Right atrium auricular region (tissue), 2 donors: ENCODE measurements at regions not wholly inside any gene's neighbourhood (a gene's known extent, or its start where the extent isn't known, plus 50 kb on each side); places are given as distances from the start of the nearest gene placed in this dataset.

Experiments
- DNase-seq: peaks from one replicate; pipeline ENCODE4 v3.0.0-alpha.2; 2019; ENCODE audit warnings: low spot score
- H3K27ac ChIP-seq, 2 donors: fragments of 200-600 bp; sonication (generic); 1 replicate in 1 of 2; 2 replicates in 1 of 2; pipeline ENCODE4 v1.5.1; 2016 to 2019
- H3K27me3 ChIP-seq, 2 donors: fragments of 200-600 bp; sonication (generic); one replicate each; pipeline versions ENCODE4 v1.5.1 to v1.6.0; 2017 to 2019
- H3K36me3 ChIP-seq: fragments of 200-600 bp; sonication (generic); one replicate; pipeline ENCODE4 v1.5.1; 2016
- H3K4me1 ChIP-seq, 2 donors: fragments of 200-600 bp; sonication (generic); one replicate each; pipeline versions ENCODE4 v1.5.1 to v1.6.0; 2017 to 2019
- H3K4me3 ChIP-seq, 2 donors: fragments of 200-600 bp; sonication (generic); 1 replicate in 1 of 2; 2 replicates in 1 of 2; pipeline ENCODE4 v1.5.1; 2017 to 2019; ENCODE audit warnings: mild to moderate bottlenecking in 1 of 2, moderate library complexity in 1 of 2
- H3K9me3 ChIP-seq, 2 donors: fragments of 200-600 bp; sonication (generic); one replicate each; pipeline ENCODE4 v1.5.1; 2019
- TF ChIP-seq, protein P1 (sequence below), 2 donors: fragments of 200-600 bp; sonication (generic); IDR thresholded peaks; one replicate each; pipeline ENCODE4 v1.5.1; 2019; ENCODE audit warnings: antibody characterized with exemption in 2 of 2

DNA sequence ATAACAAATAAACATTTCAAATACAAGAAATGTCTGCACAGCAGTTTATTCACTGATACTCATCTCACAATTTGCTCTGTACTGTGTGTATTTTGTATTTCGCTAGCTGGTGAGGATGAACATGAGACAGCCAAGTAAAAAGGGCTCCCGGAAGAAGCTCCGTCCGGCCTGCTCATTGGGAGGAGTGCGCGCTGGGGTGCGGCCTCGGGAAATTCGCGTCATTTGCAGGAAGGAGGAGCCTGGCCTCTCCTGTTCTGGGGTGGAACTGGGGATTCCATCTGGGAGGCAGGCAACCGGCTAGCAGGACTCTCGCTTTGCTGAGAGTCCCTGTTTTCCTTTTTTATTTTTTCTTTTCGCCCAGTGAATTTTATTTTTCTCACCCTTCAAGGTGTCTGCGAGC is 368.4 kb upstream of the TMEM132C start:
- Histone ChIP-seq H3K27me3 (no peaks in the 10 kb centered on the region), H3K27ac (no peak overlapping the region), H3K36me3 (no peaks in the 10 kb centered on the region), H3K4me1 (no peaks in the 10 kb centered on the region), H3K9me3 (no peaks in the 10 kb centered on the region), H3K4me3 (no peak overlapping the region)
- TF ChIP-seq, protein P1, sequence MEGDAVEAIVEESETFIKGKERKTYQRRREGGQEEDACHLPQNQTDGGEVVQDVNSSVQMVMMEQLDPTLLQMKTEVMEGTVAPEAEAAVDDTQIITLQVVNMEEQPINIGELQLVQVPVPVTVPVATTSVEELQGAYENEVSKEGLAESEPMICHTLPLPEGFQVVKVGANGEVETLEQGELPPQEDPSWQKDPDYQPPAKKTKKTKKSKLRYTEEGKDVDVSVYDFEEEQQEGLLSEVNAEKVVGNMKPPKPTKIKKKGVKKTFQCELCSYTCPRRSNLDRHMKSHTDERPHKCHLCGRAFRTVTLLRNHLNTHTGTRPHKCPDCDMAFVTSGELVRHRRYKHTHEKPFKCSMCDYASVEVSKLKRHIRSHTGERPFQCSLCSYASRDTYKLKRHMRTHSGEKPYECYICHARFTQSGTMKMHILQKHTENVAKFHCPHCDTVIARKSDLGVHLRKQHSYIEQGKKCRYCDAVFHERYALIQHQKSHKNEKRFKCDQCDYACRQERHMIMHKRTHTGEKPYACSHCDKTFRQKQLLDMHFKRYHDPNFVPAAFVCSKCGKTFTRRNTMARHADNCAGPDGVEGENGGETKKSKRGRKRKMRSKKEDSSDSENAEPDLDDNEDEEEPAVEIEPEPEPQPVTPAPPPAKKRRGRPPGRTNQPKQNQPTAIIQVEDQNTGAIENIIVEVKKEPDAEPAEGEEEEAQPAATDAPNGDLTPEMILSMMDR (IDR thresholded peaks at IDR 0.05) = no peak
- no peak for DNase-seq

DNA sequence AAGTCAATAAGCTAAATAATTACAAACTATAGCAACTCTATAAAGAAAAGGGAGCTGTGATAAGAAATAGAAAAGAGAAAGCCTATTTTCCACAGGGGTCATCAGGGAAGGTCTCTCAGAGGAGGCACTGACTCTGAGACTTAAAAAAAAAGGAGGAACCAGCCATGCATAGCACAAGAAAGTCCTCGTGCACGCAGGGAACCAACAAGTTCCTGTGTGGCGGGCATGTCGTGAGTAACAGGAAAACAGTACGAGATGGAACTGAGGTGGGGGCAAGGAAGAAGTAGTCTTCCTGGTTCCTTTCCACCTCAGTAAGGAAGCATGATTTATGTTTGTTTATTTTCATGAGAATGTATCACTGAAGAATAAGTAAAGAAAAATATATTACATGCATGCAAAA is 367.0 kb upstream of the TMEM132C start:
- DNase-seq = no peak
- Histone ChIP-seq H3K4me1 (no peaks in the 10 kb centered on the region), H3K9me3 (no peaks in the 10 kb centered on the region), H3K36me3 (no peaks in the 10 kb centered on the region), H3K27me3 (no peaks in the 10 kb centered on the region), H3K27ac (no peak overlapping the region), H3K4me3 (no peak overlapping the region)
- TF ChIP-seq, protein P1 (IDR thresholded peaks at IDR 0.05) = no peak

DNA sequence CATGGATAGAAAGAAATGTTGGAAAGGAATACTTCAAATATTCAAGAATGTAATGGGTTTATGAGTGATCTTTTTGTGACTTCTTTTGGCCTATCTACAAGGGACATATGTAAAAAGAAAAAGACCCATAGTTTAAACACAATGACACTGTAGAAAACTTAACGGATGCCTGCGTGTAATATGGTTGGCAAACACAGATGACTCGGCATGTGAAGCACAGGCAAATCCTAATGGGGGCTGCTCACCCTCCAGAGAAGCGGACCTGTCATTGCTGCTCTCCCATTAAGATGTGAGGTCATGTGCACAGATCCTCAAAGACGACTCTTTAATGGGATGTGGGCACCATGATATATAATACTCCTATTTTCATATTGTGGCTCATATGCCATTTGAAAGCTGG is 366.6 kb upstream of the TMEM132C start:
- TF ChIP-seq, protein P1 (IDR thresholded peaks at IDR 0.05) = no peak
- Histone ChIP-seq H3K4me3 (no peak overlapping the region), H3K27ac (no peak overlapping the region), H3K9me3 (peaks cover 0 to 3% of the 10 kb centered on the region in 2 donors), H3K36me3 (no peaks in the 10 kb centered on the region), H3K27me3 (no peaks in the 10 kb centered on the region), H3K4me1 (no peaks in the 10 kb centered on the region)
- DNase-seq = no peak

DNA sequence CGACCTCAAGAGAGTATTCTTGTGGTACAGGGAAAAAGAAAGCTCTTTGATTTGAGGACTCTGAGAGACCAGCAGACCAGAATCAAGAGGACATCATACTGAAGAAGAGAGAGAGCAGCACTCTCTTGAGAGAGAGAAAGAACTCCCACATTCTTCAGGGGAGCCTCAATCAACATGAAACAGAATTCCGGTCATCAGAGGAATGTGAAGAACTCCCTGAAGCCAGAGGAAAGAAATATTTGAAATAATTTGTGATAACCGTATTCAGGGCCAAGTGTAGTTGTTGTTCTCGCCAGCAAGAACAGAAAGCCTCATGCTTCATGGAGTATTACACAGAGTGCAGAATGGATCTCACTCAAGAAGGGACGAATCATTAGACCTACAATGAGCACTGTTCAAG is 363.8 kb upstream of the TMEM132C start:
- Histone ChIP-seq H3K27ac (no peak overlapping the region), H3K4me1 (no peaks in the 10 kb centered on the region), H3K9me3 (peaks cover 0 to 5% of the 10 kb centered on the region in 2 donors), H3K36me3 (no peaks in the 10 kb centered on the region), H3K27me3 (no peaks in the 10 kb centered on the region), H3K4me3 (no peak overlapping the region)
- TF ChIP-seq, protein P1 (IDR thresholded peaks at IDR 0.05) = no peak
- no peak for DNase-seq

DNA sequence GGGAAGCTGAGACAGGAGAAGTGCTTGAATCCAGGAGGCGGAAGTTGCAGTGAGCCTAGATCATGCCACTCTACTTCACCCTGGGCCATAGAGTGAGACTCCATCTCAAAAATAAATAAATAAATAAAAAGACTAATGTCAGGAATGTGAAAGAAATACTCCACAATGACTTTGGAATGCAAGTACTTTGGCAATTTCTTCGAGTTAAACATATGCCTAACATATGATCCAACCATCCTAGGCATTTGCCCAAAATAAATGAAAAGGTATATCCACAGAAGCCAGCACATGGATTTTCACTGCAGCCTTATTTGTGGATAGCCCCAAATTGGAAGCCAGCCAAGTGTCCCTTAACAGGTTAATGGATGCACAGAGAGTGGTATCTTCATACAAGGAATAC is 357.9 kb upstream of the TMEM132C start:
- DNase-seq = no peak
- Histone ChIP-seq H3K36me3 (no peaks in the 10 kb centered on the region), H3K9me3 (peaks cover 0 to 5% of the 10 kb centered on the region in 2 donors), H3K4me3 (no peak overlapping the region), H3K4me1 (no peaks in the 10 kb centered on the region), H3K27ac (no peak overlapping the region), H3K27me3 (no peaks in the 10 kb centered on the region)
- TF ChIP-seq, protein P1 (IDR thresholded peaks at IDR 0.05) = no peak

DNA sequence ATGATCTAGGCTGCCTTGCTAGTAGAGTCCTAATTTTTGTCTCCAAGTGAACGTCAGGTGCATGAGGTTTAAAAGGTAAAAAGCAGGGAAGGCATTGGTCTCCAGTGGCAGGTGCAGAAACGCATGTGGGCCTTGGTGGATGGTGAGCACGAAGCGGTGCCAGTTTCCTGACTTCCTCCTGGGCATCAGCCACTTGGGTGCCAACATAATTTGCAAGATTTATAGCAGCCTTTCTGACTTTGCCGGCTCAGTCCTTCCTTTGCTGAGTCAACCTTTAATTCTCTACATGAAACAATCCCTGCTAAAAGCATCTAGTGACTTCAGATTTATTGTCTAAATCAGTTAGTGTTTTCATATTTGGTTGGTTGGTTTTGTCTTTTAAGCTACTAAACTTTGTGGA is 355.7 kb upstream of the TMEM132C start:
- no peak for DNase-seq
- Histone ChIP-seq H3K36me3 (no peaks in the 10 kb centered on the region), H3K27me3 (no peaks in the 10 kb centered on the region), H3K4me3 (no peak overlapping the region), H3K27ac (no peak overlapping the region), H3K4me1 (no peaks in the 10 kb centered on the region), H3K9me3 (no peaks in the 10 kb centered on the region)
- TF ChIP-seq, protein P1 (IDR thresholded peaks at IDR 0.05) = no peak
